ENCODE measurements at regions not wholly inside any gene's neighbourhood (a gene's known extent, or its start where the extent isn't known, plus 50 kb on each side); places are given as distances from the start of the nearest gene placed in this dataset.

DNA sequence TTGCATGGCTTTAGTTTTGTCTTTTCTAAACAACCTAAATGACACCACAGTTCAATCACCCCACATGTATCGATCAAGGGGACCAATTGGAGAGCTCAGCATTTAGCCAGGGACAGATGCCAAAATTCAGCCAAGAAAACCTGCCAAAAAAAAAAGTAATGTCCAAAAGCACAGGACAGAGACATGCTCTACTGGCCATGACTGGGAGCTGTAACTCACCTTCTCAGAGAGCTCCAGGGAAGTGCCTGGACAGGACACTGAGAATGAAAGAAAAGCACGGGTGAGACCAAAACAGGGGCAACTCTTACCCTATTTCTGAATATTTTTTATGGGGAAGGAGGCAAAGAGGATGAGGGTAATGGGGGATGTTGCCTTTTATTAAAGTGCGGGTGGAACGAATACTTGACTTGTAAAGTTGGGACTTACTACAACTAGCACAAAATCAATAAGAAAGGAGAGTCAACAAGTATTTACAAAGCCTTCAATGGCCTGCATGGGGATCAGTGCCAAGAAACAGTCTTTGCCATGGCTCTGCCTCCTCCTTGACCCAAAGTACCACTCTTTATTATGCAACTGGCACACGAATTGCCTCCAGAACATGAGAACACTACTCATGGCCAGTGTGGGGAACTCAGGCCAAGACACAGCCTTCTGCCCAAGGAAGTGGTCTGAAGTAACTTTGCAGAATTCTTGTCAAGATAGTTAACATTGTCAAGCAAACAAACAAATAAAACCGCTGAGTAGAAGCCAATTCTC is 72.9 kb upstream of the HK2 start:
- no peak for DNase-seq

DNA sequence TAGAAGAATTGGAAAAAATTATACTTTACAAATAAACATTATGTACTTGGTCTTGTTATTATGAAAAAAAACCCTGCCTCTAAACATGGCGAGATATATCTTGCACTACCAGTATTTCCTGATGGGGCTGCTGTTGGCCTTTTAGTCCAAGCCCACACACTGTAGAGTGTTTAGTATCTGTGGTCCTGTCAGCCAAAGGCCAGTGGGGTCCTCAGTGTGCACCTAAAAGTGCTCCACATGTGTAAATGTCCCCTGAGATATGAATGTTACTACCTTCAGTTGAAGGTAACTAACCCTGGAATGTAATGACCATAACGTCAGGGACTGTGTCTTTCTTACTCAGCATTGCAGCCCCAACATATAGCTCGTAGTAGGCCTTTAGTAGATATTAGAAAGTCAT is 71.1 kb upstream of the HK2 start:
- no peak for DNase-seq

DNA sequence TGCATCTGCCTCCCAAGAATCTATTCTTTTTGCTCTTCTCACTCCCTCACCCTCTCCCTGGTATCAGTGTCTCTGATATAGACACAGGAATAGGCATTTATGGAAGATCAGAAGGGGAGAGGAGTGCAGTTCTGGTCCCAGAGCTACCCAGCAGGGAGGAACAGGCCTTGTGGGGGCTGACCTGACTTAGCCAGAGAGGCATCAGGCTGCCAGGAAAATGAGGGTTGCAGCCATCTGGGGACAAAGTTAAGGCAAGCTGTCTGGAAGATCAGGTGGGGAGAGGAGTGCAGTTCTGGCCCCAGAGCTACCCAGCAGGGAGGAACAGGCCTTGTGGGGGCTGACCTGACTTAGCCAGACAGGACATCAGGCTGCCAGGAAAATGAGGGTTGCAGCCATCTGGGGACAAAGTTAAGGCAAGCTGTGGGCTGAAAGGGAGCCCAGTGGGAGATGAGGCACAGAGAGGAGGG is 69.9 kb upstream of the HK2 start:
- no peak for DNase-seq

DNA sequence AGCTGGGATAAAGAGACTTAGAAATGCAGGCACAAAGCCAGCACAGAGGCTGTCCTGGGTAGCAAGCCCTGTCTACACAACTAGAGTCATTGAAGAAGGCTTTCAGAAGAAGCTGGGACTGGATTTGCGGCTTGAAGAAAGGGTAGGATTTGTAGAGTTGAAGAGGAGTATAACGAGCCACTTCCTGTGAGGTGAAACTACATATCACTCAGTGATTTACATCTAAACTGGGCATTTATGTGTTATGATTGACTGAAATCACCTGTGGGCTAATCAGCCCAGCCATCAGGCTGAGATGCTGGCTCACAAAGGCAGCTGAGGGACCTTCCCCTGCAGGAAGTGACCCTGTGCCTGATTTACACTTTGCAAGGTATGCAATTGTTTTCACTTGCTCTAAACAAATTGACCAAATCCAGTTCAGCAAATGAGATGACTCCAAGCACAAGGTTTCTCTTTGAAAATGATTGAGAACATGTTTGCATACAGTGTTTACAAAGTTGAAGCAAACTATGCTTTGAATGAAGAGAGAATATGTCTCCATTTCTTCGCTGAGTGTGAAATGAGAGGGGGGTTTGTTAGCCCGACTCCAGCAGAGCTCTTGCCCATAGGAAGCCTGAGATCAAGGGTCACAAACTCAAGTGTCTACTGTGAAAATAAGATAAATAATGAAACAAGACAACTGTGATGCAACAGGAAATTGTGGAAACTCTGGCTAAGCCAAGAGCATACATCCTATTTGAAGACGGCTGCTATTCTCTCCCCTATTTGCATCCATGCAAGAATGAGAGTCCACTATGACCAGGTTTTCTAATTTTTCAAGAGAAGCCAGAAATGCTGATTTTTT is 69.3 kb upstream of the HK2 start:
- DNase-seq: no peak

DNA sequence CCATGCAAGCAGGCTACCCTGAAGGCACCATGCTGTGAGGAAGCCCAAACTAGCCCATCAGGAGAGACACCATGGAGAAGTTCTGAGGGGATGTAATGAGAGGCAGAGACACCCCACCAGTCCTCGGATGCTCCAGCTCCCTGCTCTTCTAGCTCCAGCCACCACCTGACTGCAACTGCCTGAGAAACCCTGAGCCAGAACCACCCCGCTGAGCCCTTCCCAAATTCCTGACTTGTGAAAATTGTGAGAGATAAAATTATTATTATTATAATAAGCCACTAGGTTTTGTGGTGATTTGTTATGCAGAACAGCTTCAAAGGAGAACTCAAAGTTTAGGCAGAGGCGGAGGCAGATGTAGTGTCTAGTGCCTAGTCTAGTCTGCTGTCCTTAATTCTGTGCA is 67.1 kb upstream of the HK2 start:
- no peak for DNase-seq

DNA sequence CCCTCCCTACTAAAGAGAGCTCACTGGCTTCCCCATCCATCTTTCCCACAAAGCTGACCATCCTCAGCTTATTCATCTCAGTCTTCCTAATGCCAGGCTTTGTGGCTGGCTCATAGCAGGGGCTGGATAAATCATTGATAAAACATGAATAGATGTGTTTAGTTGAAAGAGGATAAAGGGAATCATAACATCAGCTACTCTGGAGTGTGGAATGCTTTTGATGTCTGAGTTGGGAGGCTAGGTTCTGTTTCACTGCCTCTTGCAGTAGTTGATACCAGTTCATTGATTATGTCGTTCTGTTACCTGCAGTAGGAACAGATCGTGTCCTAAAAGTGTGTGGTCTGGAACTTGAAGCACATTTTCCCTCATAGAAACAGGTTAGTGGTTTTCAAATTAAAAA is 66.3 kb upstream of the HK2 start:
- no peak for DNase-seq

DNA sequence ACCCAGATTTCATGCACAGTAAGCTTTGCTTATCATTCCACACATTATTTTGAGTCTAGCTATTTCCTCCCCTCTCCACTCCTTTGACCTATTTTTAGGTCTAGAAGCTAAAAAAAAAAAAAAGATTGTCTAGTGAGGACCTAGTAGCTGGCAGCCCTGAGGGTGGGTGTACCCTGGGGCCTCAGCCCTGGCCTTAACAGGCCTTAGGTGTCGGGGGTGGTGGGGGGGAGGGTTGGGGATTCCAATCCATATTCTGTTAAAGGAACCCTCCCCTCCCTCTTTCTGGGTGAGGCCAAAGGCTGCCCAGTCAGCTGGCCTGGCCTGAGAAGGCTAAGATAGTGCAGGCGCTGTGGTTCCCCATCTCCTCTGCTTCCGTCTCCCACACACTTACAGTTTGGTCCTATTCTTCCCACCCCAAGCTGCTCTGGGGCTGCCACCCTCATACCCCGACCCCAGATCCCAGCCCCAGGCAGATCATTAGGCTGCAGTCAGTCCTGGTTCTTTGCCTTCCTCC is 65.5 kb upstream of the HK2 start:
- no peak for DNase-seq

DNA sequence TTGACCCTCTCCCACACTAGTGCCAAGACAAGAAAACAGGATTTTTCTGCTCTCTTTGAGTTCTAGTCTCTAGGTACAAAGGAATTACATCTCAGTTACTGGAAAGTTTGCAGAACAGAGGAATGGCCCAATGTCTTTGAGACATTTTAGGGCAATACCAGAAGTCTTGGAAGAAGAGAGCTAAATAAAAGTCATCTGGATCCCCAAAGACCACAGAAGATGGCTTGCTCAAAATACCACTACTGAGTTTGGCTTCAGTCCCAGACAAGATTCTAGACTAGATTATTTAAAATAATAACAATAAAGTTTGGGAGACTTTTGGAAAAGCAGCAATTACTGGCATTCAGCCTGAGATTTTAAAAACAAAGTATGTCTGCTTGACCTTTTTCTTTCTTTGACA is 61.9 kb upstream of the HK2 start:
- no peak for DNase-seq

DNA sequence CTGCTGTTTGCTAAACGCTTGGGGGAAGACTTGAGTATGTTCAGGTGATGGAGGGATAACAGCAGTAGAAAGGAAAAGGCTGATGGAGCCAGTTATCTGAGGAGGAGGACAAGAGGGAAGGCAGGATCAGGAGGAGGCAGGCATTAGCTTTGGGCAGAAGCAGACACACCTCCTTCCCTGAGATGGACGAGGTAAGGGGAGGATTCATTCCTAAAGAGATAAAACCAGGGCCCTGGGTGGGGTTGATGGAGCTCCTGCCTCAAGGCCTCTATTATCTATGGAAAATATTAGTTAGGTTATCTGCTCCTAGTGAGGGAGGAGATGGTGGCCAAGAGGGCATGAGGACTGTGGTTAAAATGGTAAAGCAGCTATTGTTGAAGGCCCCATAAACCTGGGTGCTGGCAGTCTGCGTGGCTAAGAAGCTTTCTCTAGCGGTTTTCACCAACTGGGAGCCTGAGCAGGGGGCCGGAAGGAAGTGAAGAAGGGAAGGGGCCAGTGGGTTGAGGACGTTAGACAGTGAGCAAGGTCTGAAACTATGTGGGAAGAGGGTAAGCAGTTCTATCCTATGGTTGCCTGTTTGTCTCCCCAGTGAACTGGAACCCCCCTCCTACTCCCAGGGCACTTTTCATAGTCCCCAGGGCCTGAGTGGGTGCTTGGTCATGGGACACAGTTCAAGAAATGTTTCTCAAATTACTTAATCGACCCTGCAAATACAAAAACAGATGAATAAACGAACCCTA is 56.6 kb upstream of the HK2 start:
- no peak for DNase-seq

DNA sequence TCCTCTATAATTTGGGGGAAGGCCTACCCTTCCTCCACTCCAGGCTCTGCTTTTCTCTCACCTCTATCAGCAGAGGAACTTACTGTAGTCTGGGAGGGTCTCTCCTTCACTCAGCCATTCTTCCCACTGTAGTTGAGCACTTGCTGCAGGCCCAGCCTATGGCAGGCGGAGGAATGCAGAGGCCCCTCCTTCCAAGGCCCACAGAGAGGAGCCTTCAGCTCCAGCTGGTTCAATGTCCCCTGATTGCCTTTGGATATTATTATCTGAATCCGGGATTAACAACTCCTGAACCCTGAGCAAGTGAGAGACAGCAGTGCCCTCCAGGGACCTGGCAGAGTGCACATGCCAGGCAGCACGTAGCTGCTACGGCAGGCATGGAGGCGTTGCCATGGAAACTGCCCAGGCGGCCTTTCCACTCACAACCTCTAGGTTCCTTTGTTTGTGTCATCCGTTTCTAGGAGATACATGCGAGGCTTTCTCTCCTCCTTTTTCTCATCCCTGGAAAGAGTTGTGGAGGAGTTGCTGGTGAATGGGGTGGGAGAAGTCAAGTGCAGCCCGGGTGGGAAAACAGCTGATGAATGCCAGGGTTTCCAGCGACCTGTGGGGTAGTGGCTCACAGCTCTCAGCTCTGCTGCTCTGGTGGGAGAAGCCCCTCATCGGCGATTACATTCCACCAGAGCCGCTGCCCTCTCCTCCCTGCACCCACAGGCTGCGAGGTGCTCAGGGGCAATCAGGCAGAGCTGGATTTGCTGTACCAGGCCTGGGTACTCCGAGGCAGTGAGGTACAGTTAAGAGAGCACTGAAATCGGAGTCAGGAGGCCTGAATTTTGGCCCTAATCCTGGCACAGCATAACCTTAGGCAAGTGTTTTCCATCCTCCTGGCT is 55.3 kb upstream of the HK2 start:
- DNase-seq: peak; percentile 56

DNA sequence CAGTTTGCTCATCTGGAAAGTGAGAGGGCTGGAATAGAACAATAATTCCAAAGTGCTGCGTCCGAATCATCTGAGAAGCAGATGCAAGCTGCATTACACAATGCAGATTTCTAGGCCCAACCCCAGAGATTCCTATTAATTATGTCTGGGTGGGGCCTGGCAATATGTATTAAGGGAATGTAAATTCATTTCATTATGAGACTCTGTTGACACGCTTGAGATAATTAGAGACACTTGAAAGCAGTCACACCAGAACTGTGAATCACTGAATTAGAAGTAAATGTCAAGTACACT is 54.7 kb upstream of the HK2 start:
- DNase-seq: peak; percentile 12

DNA sequence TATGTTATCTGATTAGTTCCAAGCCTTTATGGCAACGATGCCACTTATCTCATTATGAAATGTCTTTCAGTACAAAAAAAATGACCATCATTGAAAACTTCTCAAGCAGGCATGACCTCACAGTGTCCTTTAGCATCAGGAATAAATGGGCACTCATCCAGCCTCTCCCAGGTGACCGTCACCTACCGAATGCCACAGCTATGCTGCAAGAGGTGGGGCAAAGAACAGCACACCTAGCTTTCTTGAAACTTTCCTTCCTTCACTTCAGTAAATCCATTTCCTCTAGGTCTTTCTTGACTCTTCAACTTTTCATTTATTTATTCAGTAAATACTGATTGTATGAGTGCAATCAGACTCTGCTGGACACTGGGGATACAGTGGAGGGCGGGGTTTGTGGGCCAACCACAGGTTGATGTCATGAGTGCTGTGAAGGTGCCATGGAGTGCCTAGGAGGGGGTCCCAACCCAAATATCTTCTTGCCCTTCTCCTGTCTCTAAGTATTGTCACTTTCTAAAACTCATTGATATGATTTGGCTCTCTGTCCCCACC is 54.3 kb upstream of the HK2 start:
- no peak for DNase-seq
